ENCODE measurements at regions not wholly inside any gene's neighbourhood (a gene's known extent, or its start where the extent isn't known, plus 50 kb on each side); places are given as distances from the start of the nearest gene placed in this dataset.
A peak's percentile ranks its signal among the peaks of the same experiment; 100 is the strongest.

GRCh38 chr5:121497176-121497575, 354.5 kb upstream of the FTMT start:
- Histone ChIP-seq H3K9me2 (ENCODE audit: insufficient read depth) (no peaks in the 10 kb centered on the region), H3K27me3 (ENCODE audit: insufficient read depth, low read depth) (no peaks in the 10 kb centered on the region), H3F3A (ENCODE audit: insufficient read depth, low read depth) (no peaks in the 10 kb centered on the region), H3K36me3 (ENCODE audit: low read depth) (no peaks in the 10 kb centered on the region), H4K20me1 (ENCODE audit: insufficient read depth) (no peaks in the 10 kb centered on the region), H3K4me2 (no peak overlapping the region), H3K9me3 (ENCODE audit: insufficient read depth, low read depth) (no peaks in the 10 kb centered on the region), H3K79me2 (ENCODE audit: low read depth) (no peaks in the 10 kb centered on the region), H2AFZ (no peak overlapping the region), H3K27ac (no peak overlapping the region), H3K4me3 (no peak overlapping the region), H3K4me1 (replicated peaks; ENCODE audit: insufficient read depth) (no peaks in the 10 kb centered on the region)
- no peak for DNase-seq
- POLR2A ChIA-PET (ENCODE audit: unreplicated experiment) = interaction anchor here (0.6 kb wide), 1 partner anchor 68 kb away, joined by 3 read pairs; no protein-coding TSS in a partner anchor
- no TSS peak for BruUV-seq (replicated peaks)
- CTCF ChIA-PET = no interaction called here
- intact Hi-C loops (cut with micrococcal nuclease; ENCODE audit: unreplicated experiment) = no loop called here
- TF ChIP-seq EZH2 (IDR thresholded peaks at IDR 0.05; ENCODE audit: low read depth) = no peak
- TF ChIP-seq CTCF (conservative IDR thresholded peaks at IDR 0.05) = no peak

GRCh38 chr5:121500310-121500709, 351.4 kb upstream of the FTMT start:
- H3K79me2 ChIP-seq (ENCODE audit: low read depth) = no peaks in the 10 kb centered on the region
- TF ChIP-seq CTCF (conservative IDR thresholded peaks at IDR 0.05) (no peak), EZH2 (IDR thresholded peaks at IDR 0.05; ENCODE audit: low read depth) (no peak)
- H3K4me1 ChIP-seq (replicated peaks; ENCODE audit: insufficient read depth) = no peaks in the 10 kb centered on the region
- no TSS peak for BruUV-seq (replicated peaks)
- H3K9me2 ChIP-seq (ENCODE audit: insufficient read depth) = no peaks in the 10 kb centered on the region
- H3K9me3 ChIP-seq (ENCODE audit: insufficient read depth, low read depth) = no peaks in the 10 kb centered on the region
- no peaks in the 10 kb centered on the region for H3F3A ChIP-seq (ENCODE audit: insufficient read depth, low read depth)
- no peaks in the 10 kb centered on the region for H3K27me3 ChIP-seq (ENCODE audit: insufficient read depth, low read depth)
- intact Hi-C loops (cut with micrococcal nuclease; ENCODE audit: unreplicated experiment) = no loop called here
- DNase-seq = no peak
- H2AFZ ChIP-seq = no peak overlapping the region
- no peak overlapping the region for H3K4me2 ChIP-seq
- ChIA-PET POLR2A (ENCODE audit: unreplicated experiment) (no interaction called here), CTCF (no interaction called here)
- no peaks in the 10 kb centered on the region for H4K20me1 ChIP-seq (ENCODE audit: insufficient read depth)
- no peak overlapping the region for H3K27ac ChIP-seq
- H3K36me3 ChIP-seq (ENCODE audit: low read depth) = no peaks in the 10 kb centered on the region
- H3K4me3 ChIP-seq = no peak overlapping the region

- Histone ChIP-seq H3K4me2 (no peak overlapping the region), H3F3A (ENCODE audit: insufficient read depth, low read depth) (no peaks in the 10 kb centered on the region), H3K79me2 (ENCODE audit: low read depth) (no peaks in the 10 kb centered on the region), H4K20me1 (ENCODE audit: insufficient read depth) (no peaks in the 10 kb centered on the region), H3K9me3 (ENCODE audit: insufficient read depth, low read depth) (no peaks in the 10 kb centered on the region), H3K9me2 (ENCODE audit: insufficient read depth) (no peaks in the 10 kb centered on the region), H3K4me3 (no peak overlapping the region), H3K4me1 (replicated peaks; ENCODE audit: insufficient read depth) (no peaks in the 10 kb centered on the region), H3K27me3 (ENCODE audit: insufficient read depth, low read depth) (no peaks in the 10 kb centered on the region), H3K27ac (no peak overlapping the region), H2AFZ (no peak overlapping the region), H3K36me3 (ENCODE audit: low read depth) (no peaks in the 10 kb centered on the region)
- intact Hi-C loops (cut with micrococcal nuclease; ENCODE audit: unreplicated experiment) = no loop called here
- ChIA-PET CTCF (no interaction called here), POLR2A (ENCODE audit: unreplicated experiment) (no interaction called here)
- BruUV-seq (replicated peaks) = no TSS peak
- TF ChIP-seq EZH2 (IDR thresholded peaks at IDR 0.05; ENCODE audit: low read depth) (no peak), CTCF (conservative IDR thresholded peaks at IDR 0.05) (no peak)
- DNase-seq = peak; percentile 27 to 49
These were observed 348.4 kb upstream of the FTMT start for GRCh38 chr5:121503111-121503840.
